Testis (tissue), 2 donors: ENCODE measurements at regions not wholly inside any gene's neighbourhood (a gene's known extent, or its start where the extent isn't known, plus 50 kb on each side); places are given as distances from the start of the nearest gene placed in this dataset.

Source experiments
- CTCF ChIP-seq, 3 experiments: fragments of 450-650 bp in 2 of 3; fragments of 200-600 bp in 1 of 3; sonication (generic) in 1 of 3; IDR thresholded peaks; one replicate each; pipeline ENCODE4 v1.5.1; 2016 to 2019; ENCODE audit warnings: antibody characterized with exemption in 3 of 3, mild to moderate bottlenecking in 2 of 3, moderate library complexity in 1 of 3
- POLR2A ChIP-seq: fragments of 450-650 bp; IDR thresholded peaks from one replicate; pipeline ENCODE4 v1.6.1; 2017; ENCODE audit warnings: antibody characterized with exemption, mild to moderate bottlenecking, moderate library complexity

GRCh38 chr6:44701038-44701636, 313.6 kb downstream of the CDC5L start:
- TF ChIP-seq POLR2A (no peak), CTCF (IDR thresholded peaks at IDR 0.05) (no peak)
